GM06990 (cell line): ENCODE measurements at regions not wholly inside any gene's neighbourhood (a gene's known extent, or its start where the extent isn't known, plus 50 kb on each side); places are given as distances from the start of the nearest gene placed in this dataset.

Experiments used
- DNase-seq: peaks from one replicate; pipeline ENCODE4 v3.0.0-alpha.2; 2011; ENCODE audit not compliant: insufficient read length; ENCODE audit errors: extremely low read depth
- H3K27me3 ChIP-seq: replicated peaks from 2 replicates; pipeline ENCODE4 v1.6.0; 2011; ENCODE audit warnings: low read length; ENCODE audit not compliant: control insufficient read depth, insufficient read depth
- H3K36me3 ChIP-seq: 2 replicates; pipeline ENCODE4 v1.5.1; 2011; ENCODE audit warnings: low read length; ENCODE audit not compliant: control insufficient read depth, insufficient read depth
- H3K4me3 ChIP-seq: replicated peaks from 2 replicates; pipeline ENCODE4 v1.5.1; 2011; ENCODE audit warnings: low read depth, mild to moderate bottlenecking, control low read depth, low read length
- TF ChIP-seq, protein P1 (sequence below): IDR thresholded peaks from 2 replicates; pipeline ENCODE4 v1.5.1; 2011; ENCODE audit warnings: low read length, control low read depth, mild to moderate bottlenecking, inconsistent platforms; ENCODE audit not compliant: insufficient read depth, poor library complexity, severe bottlenecking

DNA sequence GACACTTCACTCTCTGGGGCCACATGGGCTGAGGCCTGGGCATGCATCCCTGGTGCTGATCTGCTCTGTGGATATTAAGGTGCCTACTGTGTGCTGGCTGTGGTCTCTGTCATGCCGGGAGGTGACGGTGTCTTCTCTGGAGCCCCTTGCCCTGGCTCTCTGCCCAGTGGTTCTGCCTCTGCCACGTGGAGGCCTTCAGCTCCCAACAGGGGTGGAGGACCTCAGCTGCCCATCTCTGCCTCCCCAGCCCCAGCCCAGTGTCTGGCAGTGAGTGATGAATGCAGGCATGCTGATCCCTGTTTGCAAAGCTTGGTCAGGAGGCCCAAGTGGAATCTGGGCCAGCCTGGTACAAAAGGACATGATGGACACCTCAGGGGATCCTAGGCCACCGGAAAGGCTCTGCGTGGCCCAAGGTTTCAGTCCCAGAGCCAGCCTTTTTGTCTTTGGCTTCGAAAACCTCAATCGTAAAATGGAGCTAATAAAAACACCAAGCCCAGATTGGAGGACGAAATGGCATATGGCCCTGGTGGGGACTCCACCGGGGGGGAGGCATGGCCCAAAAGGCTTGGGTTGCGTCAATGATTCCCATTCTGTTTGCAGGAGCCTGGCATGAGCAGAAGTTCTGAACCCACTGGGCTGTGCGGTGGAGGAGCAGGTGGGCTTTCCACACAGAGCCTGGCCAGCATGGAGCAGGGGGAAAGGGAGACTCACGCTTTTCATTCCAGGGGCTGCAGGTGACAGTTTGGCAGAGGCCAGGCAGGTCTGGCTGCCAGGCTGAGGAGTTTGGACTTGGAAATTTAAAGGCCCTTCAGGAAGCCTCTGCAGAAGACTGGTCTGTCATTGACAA is 54.7 kb upstream of the KLF13 start:
- TF ChIP-seq, protein P1, sequence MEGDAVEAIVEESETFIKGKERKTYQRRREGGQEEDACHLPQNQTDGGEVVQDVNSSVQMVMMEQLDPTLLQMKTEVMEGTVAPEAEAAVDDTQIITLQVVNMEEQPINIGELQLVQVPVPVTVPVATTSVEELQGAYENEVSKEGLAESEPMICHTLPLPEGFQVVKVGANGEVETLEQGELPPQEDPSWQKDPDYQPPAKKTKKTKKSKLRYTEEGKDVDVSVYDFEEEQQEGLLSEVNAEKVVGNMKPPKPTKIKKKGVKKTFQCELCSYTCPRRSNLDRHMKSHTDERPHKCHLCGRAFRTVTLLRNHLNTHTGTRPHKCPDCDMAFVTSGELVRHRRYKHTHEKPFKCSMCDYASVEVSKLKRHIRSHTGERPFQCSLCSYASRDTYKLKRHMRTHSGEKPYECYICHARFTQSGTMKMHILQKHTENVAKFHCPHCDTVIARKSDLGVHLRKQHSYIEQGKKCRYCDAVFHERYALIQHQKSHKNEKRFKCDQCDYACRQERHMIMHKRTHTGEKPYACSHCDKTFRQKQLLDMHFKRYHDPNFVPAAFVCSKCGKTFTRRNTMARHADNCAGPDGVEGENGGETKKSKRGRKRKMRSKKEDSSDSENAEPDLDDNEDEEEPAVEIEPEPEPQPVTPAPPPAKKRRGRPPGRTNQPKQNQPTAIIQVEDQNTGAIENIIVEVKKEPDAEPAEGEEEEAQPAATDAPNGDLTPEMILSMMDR, result no peak
- Histone ChIP-seq H3K27me3 (no peaks in the 10 kb centered on the region), H3K4me3 (no peak overlapping the region), H3K36me3 (no peaks in the 10 kb centered on the region)
- DNase-seq, result no peak

DNA sequence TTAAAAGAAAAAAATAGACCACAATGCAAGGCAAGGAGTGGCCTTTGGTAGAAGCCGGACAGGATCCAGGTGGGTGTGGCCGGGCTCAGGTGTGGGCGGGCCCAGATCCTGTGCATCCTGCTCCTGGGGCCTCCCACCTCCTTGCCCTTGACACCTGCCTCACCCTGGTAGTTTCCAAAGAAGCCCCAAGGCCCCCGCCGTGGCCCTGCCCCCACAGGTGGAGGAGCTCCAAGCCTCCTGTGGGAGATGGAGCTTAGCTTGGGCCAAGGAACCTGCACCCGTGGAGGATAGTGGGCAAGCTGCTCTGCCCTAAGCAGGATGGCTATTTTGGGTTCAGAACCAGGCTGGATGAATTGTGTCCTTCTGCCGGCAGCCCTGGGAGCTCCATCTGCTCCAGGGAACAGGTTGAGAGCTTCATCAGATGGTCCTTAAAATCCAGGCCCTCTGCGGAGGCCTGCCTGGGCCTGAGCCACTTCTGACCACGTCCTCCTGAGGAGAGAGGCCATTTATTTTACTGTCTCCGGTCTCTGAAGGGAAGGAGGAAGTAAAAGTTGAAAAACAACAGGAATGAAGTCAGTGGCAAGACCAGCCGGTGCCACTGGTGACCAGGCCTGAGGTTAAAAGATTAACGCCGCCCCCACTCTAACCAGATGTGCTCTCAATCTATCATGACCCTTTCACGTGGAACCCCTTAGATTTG is 53.9 kb upstream of the KLF13 start:
- no peak overlapping the region for H3K4me3 ChIP-seq
- TF ChIP-seq, protein P1, result no peak
- DNase-seq, result no peak

DNA sequence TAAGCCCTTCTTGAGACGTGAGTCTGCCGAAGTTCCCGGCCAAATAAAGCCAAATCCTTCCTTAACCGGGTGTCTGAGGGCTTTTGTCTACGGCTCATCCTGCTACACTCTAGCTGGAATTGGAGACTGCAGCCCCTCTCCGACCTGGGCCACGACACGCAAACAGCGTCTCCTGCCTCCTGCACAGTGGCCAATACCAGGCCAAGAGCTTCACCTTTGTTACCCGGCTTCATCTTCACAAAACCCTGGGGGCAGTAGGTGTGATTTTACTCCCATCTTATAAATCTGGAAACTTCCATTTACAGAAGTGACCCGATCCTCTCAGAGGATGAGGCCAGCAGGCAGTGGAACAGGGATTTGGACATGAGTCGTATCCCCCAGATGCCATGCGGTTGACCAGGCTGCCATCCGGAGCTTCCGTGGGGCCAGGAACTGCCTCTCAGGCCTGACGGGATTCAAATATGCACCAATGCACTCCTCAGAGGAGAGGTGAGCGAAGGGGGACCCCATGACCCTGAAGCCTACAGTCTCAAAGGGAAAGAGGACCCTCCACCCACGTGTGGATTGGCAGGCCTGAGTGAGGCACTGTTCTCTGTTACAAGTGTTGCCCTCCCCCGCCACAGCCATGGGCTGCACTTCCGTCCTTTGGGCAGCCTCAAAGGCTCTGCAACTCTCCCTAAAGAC is 53.2 kb upstream of the KLF13 start:
- no peak overlapping the region for H3K4me3 ChIP-seq
- H3K36me3 ChIP-seq, result no peaks in the 10 kb centered on the region
- H3K27me3 ChIP-seq, result no peaks in the 10 kb centered on the region
- DNase-seq, result no peak
- TF ChIP-seq, protein P1, result no peak

More for the DNA sequence above, 53.9 kb upstream of the KLF13 start:
- Histone ChIP-seq H3K36me3 (no peaks in the 10 kb centered on the region), H3K27me3 (no peaks in the 10 kb centered on the region)

DNA sequence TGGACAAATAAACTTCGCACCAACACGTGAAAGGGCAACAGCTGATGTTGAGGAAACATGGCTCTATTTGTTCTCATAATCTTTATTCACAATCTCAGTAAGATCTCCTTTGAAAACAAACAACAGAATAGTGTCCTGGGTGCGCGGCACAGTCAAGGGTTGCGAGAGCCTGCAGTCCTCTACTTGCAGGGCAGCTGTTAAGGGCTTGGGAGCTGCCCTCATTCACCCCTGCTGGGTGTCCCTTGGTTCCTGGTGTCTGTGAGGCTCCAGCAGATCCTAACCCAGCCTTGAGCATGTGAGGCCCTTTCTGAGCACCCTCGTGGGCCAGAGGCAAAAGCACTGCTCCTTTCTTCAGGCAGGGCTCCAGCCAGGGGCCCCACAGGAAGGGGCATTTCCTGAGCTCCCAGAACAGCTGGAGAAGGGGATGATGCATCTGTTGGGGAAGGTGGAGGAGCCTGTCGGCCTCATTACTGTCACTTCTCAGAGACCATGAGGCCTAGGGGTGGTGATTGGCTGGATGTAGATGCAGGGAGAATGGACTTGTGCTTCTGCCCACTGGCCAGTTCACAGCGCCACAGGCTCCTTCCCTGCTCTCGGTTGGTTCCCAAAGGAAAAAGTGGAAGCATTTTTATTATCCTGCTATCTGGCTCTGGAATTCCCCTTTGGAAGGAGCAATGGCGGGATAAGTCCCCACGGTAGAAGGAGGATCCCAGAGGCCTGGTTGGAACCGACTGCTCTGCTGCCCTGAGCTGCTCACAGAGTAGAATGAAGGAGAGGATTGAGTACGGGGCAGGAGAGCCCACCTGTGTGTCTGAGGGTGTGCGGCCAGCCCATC is 51.9 kb upstream of the KLF13 start:
- Histone ChIP-seq H3K36me3 (no peaks in the 10 kb centered on the region), H3K4me3 (no peak overlapping the region), H3K27me3 (no peaks in the 10 kb centered on the region)
- no peak for DNase-seq
- TF ChIP-seq, protein P1, result no peak
